ENCODE measurements at regions not wholly inside any gene's neighbourhood (a gene's known extent, or its start where the extent isn't known, plus 50 kb on each side); places are given as distances from the start of the nearest gene placed in this dataset.

GRCh38 chrX:9335251-9335650, 129.6 kb upstream of the TBL1X start:
- Histone ChIP-seq H3K9me3 (ENCODE audit: low read length) (no peaks in the 10 kb centered on the region), H3K79me2 (replicated peaks; ENCODE audit: insufficient read depth, low read length) (no peaks in the 10 kb centered on the region), H3K9ac (ENCODE audit: low read length) (no peak overlapping the region), H3F3A (ENCODE audit: insufficient read depth, low read length, poor library complexity, severe bottlenecking) (no peaks in the 10 kb centered on the region), H3K4me2 (ENCODE audit: low read length) (no peak overlapping the region), H4K20me1 (ENCODE audit: insufficient read depth) (no peaks in the 10 kb centered on the region), H3K4me3 (ENCODE audit: low read length) (no peak overlapping the region), H3K9me2 (ENCODE audit: insufficient read depth, low read length) (no peaks in the 10 kb centered on the region), H3K27me3 (ENCODE audit: insufficient read depth, low read depth, low read length) (no peaks in the 10 kb centered on the region), H3K36me3 (ENCODE audit: insufficient read depth, low read length) (no peaks in the 10 kb centered on the region), H2AFZ (ENCODE audit: low read depth, low read length) (no peak overlapping the region), H3K27ac (ENCODE audit: low read length) (no peak overlapping the region)
- TF ChIP-seq TAF1 (IDR thresholded peaks at IDR 0.05; ENCODE audit: low read depth) (no peak), EP300 (conservative IDR thresholded peaks at IDR 0.05; ENCODE audit: poor library complexity, severe bottlenecking) (no peak), RAD21 (conservative IDR thresholded peaks at IDR 0.05) (no peak), CTCF (IDR thresholded peaks at IDR 0.05; ENCODE audit: poor library complexity, severe bottlenecking) (no peak)

GRCh38 chrX:9336456-9336855, 128.4 kb upstream of the TBL1X start:
- no peaks in the 10 kb centered on the region for H3K9me2 ChIP-seq (ENCODE audit: insufficient read depth, low read length)
- no peaks in the 10 kb centered on the region for H4K20me1 ChIP-seq (ENCODE audit: insufficient read depth)
- no peak overlapping the region for H3K27ac ChIP-seq (ENCODE audit: low read length)
- H3K9ac ChIP-seq (ENCODE audit: low read length), result no peak overlapping the region
- H3K36me3 ChIP-seq (ENCODE audit: insufficient read depth, low read length), result no peaks in the 10 kb centered on the region
- no peak overlapping the region for H3K4me2 ChIP-seq (ENCODE audit: low read length)
- H2AFZ ChIP-seq (ENCODE audit: low read depth, low read length), result no peak overlapping the region
- TF ChIP-seq EP300 (conservative IDR thresholded peaks at IDR 0.05; ENCODE audit: poor library complexity, severe bottlenecking) (no peak), TAF1 (IDR thresholded peaks at IDR 0.05; ENCODE audit: low read depth) (no peak), EZH2 (IDR thresholded peaks at IDR 0.05; ENCODE audit: borderline replicate concordance, insufficient read depth, low read length, poor library complexity, severe bottlenecking) (no peak), RAD21 (conservative IDR thresholded peaks at IDR 0.05) (no peak), REST (IDR thresholded peaks at IDR 0.05; ENCODE audit: borderline replicate concordance) (no peak), SMC3 (conservative IDR thresholded peaks at IDR 0.05; ENCODE audit: poor library complexity) (no peak), POLR2AphosphoS5 (IDR thresholded peaks at IDR 0.05) (no peak), CTCF (IDR thresholded peaks at IDR 0.05; ENCODE audit: poor library complexity, severe bottlenecking) (no peak), MXI1 (conservative IDR thresholded peaks at IDR 0.05; ENCODE audit: poor library complexity, severe bottlenecking) (no peak)
- H3K4me3 ChIP-seq (ENCODE audit: low read length), result no peak overlapping the region
- H3K27me3 ChIP-seq (ENCODE audit: insufficient read depth, low read depth, low read length), result no peaks in the 10 kb centered on the region
- no peaks in the 10 kb centered on the region for H3K9me3 ChIP-seq (ENCODE audit: low read length)
- H3K79me2 ChIP-seq (replicated peaks; ENCODE audit: insufficient read depth, low read length), result no peaks in the 10 kb centered on the region
- no peaks in the 10 kb centered on the region for H3F3A ChIP-seq (ENCODE audit: insufficient read depth, low read length, poor library complexity, severe bottlenecking)
